ENCODE measurements at regions not wholly inside any gene's neighbourhood (a gene's known extent, or its start where the extent isn't known, plus 50 kb on each side); places are given as distances from the start of the nearest gene placed in this dataset.

DNA sequence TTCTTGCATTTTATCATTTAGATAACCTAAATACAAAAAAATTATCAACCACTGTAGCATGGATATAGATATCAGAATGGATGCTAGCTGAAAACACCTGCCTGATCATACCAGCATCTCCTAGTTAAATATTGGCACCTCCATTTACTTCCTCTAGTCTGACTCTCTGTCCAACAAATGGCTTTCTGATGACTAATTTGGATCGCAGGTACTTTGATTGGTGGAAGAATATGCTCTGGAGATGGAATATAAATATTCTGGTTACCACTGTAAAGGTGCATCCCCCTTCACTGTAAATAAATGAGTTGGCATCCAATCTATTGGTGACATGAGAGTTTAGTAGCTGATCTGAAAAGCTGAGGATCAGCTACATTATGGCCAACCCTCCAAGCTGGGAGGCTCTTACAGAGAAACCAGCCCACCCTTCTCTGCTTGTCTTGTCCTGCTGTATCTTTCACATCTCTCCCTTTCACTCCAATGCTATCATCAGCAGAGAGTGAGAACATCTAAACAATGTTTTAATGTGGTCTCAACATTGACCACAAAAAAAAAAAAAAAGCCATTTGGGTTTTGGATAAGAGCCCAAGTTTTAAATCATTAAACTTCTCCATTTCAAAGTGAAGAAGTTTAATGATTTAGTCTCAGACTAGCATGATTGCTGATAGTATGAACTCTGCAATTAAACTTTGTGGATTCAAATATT is 90.5 kb downstream of the PMAIP1 start:
- TF ChIP-seq, protein P1, sequence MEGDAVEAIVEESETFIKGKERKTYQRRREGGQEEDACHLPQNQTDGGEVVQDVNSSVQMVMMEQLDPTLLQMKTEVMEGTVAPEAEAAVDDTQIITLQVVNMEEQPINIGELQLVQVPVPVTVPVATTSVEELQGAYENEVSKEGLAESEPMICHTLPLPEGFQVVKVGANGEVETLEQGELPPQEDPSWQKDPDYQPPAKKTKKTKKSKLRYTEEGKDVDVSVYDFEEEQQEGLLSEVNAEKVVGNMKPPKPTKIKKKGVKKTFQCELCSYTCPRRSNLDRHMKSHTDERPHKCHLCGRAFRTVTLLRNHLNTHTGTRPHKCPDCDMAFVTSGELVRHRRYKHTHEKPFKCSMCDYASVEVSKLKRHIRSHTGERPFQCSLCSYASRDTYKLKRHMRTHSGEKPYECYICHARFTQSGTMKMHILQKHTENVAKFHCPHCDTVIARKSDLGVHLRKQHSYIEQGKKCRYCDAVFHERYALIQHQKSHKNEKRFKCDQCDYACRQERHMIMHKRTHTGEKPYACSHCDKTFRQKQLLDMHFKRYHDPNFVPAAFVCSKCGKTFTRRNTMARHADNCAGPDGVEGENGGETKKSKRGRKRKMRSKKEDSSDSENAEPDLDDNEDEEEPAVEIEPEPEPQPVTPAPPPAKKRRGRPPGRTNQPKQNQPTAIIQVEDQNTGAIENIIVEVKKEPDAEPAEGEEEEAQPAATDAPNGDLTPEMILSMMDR (conservative IDR thresholded peaks at IDR 0.05; ENCODE audit: low read depth, low read length) = no peak
- TF ChIP-seq EZH2 (IDR thresholded peaks at IDR 0.05; ENCODE audit: low read length, unreplicated experiment) = no peak
